Thoracic aorta (tissue), 2 donors: ENCODE measurements at regions not wholly inside any gene's neighbourhood (a gene's known extent, or its start where the extent isn't known, plus 50 kb on each side); places are given as distances from the start of the nearest gene placed in this dataset.
"Not testable (repeated sequence)": the region's sequence is repeated elsewhere in the genome, so short reads cannot be mapped to it uniquely, and the experiment has no call there.

Experiments
- ATAC-seq: fragments of 150-250 bp; one replicate; pipeline ENCODE4 v1.8.0; 2017; ENCODE audit warnings: low read depth; ENCODE audit not compliant: insufficient number of reproducible peaks, low FRiP score
- DNase-seq: peaks from one replicate; pipeline ENCODE4 v3.0.0-alpha.2; 2020; ENCODE audit warnings: low spot score
- H3K27ac ChIP-seq, 2 donors: fragments of 200-600 bp; sonication (generic); 1 replicate in 1 of 2; 2 replicates in 1 of 2; pipeline ENCODE4 v1.5.1; 2016; ENCODE audit warnings: mild to moderate bottlenecking in 2 of 2, moderate library complexity in 2 of 2
- H3K27me3 ChIP-seq: fragments of 200-600 bp; sonication (generic); replicated peaks from 2 replicates; pipeline ENCODE4 v1.6.0; 2016; ENCODE audit warnings: mild to moderate bottlenecking; ENCODE audit not compliant: insufficient read depth
- H3K36me3 ChIP-seq: fragments of 200-600 bp; sonication (generic); one replicate; pipeline ENCODE4 v1.5.1; 2016
- H3K4me1 ChIP-seq, 2 donors: fragments of 200-600 bp; sonication (generic); 1 replicate in 1 of 2; 2 replicates in 1 of 2; pipeline versions ENCODE4 v1.5.1 to v1.6.0; 2016; ENCODE audit warnings: low read depth in 2 of 2, mild to moderate bottlenecking in 1 of 2; ENCODE audit not compliant: control insufficient read depth in 1 of 2
- H3K4me3 ChIP-seq: fragments of 200-600 bp; sonication (generic); 2 replicates; pipeline ENCODE4 v1.5.1; 2016; ENCODE audit warnings: mild to moderate bottlenecking
- H3K9me3 ChIP-seq: fragments of 200-600 bp; sonication (generic); 2 replicates; pipeline ENCODE4 v1.5.1; 2016
- TF ChIP-seq, protein P1 (sequence below): fragments of 200-600 bp; sonication (generic); IDR thresholded peaks from one replicate; pipeline ENCODE4 v1.5.1; 2019; ENCODE audit warnings: antibody characterized with exemption

DNA sequence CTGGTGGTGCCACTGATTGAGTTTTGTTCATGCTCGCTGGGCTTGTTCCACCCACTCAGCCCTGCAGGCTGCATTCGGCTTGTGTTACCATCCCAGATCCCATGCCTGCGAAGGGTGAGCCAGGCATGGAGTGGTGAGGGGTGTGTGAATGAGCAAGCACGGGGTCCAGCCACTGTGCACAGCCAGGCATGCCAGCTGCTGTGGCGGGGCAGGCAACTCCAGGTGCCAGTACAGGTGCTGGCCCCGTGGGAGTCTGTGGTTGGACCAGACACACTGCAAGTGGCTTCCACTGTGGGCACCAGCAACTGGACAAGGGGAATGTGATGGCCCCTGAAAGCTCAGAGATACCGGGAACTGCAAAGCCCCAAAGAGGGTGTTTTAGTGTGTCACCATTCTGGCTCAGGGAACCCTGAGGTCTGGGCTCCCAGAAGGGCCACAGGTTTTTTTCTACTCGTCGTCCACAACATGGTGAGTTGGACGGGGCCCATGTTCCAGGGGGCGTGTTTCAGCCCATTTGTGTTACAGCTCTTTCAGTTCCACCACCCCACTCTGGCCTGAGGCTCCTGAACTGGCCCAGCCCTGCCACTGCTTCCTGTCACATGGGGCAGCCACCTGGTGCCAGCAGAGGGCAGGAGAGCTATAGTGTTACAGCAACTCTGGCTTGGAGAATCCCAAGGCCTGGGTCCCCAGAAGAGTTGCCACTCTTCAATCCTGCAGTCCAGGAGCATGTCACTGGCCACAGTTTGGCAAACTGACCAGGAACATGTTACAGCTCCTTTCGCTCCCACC, 217.0 kb upstream of the OBI1 start:
- TF ChIP-seq, protein P1, sequence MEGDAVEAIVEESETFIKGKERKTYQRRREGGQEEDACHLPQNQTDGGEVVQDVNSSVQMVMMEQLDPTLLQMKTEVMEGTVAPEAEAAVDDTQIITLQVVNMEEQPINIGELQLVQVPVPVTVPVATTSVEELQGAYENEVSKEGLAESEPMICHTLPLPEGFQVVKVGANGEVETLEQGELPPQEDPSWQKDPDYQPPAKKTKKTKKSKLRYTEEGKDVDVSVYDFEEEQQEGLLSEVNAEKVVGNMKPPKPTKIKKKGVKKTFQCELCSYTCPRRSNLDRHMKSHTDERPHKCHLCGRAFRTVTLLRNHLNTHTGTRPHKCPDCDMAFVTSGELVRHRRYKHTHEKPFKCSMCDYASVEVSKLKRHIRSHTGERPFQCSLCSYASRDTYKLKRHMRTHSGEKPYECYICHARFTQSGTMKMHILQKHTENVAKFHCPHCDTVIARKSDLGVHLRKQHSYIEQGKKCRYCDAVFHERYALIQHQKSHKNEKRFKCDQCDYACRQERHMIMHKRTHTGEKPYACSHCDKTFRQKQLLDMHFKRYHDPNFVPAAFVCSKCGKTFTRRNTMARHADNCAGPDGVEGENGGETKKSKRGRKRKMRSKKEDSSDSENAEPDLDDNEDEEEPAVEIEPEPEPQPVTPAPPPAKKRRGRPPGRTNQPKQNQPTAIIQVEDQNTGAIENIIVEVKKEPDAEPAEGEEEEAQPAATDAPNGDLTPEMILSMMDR: no peak
- Histone ChIP-seq H3K4me1 (no peaks in the 10 kb centered on the region), H3K27ac (no peak overlapping the region), H3K36me3 (no peaks in the 10 kb centered on the region), H3K4me3 (no peak overlapping the region), H3K9me3 (no peaks in the 10 kb centered on the region), H3K27me3 (no peaks in the 10 kb centered on the region)
- DNase-seq (no peak), ATAC-seq (no peak)

DNA sequence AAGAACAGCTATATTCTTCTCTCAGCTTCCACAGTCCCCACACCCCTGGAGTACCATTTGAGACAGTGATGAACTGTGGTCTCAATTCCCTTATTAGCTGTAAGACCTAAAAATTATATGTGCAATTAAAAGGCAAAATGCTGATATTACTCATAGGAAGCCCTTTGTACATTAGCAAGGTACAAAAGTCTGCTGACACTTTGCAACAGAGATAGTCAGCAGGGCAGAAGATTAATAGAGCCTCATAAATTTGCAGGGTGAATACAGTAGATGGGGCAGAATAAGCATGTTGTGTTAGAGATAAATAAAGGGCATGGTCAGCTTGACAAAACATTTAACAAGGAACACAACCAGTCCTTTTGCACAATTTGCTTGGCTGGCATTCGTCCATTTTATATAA, 210.0 kb upstream of the OBI1 start:
- Histone ChIP-seq H3K27ac (no peak overlapping the region), H3K4me1 (no peaks in the 10 kb centered on the region), H3K27me3 (no peaks in the 10 kb centered on the region), H3K9me3 (no peaks in the 10 kb centered on the region), H3K4me3 (no peak overlapping the region), H3K36me3 (no peaks in the 10 kb centered on the region)
- TF ChIP-seq, protein P1: no peak
- DNase-seq: no peak
- no peak for ATAC-seq

DNA sequence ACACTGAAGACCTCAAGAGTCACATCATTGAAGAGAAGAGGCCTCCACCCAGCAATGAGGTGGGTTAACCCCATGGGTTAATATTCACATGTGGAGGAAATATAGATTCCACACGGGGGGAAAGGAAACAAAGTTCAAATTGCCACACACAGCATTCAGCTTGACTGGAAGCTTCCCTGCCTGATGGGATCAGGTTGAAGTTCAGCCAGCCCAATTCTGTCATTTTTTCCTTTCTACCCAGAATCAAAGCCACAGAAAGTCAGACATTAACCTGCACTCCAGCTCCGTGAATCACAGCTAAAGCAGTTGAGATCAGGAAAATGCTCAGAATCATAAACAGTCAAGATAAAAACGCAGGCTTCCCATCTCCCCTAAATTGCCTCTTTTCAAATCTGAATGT, 208.7 kb upstream of the OBI1 start:
- TF ChIP-seq, protein P1: no peak
- no peak for ATAC-seq
- Histone ChIP-seq H3K4me3 (no peak overlapping the region), H3K36me3 (no peaks in the 10 kb centered on the region), H3K9me3 (no peaks in the 10 kb centered on the region), H3K27ac (no peak overlapping the region), H3K27me3 (no peaks in the 10 kb centered on the region), H3K4me1 (no peaks in the 10 kb centered on the region)
- DNase-seq: no peak

DNA sequence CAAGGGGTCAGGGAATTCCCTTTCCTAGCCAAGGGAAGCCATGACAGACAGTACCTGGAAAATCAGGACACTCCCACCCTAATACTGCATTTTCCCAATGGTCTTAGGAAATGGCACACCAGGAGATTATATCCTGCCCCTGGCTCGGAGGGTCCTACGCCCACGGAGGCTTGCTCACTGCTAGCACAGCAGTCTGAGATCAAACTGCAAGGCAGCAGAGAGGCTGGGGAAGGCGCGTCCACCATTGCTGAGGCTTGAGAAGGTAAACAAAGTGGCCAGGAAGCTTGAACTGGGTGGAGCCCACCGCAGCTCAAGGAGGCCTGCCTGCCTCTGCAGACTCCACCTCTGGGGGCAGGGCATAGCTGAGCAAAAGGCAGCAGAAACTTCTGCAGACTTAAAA, 207.1 kb upstream of the OBI1 start:
- not testable (repeated sequence) for DNase-seq, H3K4me3 ChIP-seq, H3K9me3 ChIP-seq, H3K36me3 ChIP-seq, H3K27ac ChIP-seq, H3K27me3 ChIP-seq, ATAC-seq, H3K4me1 ChIP-seq

DNA sequence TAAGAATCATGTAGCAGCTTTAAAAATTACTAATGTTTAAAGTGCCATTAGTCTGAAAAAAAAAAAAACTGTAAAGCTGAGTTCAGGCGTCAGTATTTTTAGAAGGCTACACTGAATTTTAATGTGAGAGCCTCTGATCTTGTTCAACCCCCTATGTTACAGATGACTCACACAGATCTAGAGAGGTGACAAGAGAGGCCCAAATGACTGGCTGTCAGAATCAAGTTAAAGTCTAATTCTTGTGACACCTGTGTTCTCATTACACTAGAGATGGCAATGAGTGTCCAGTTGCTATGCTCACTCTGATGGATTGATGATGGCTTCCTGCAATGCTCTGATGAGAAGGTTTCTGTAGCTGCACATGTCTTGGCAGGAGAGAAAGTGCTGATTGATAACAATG, 203.5 kb upstream of the OBI1 start:
- no peaks in the 10 kb centered on the region for H3K9me3 ChIP-seq
- no peak overlapping the region for H3K27ac ChIP-seq
- H3K27me3 ChIP-seq: no peaks in the 10 kb centered on the region
- DNase-seq: no peak
- no peaks in the 10 kb centered on the region for H3K4me1 ChIP-seq
- no peak overlapping the region for H3K4me3 ChIP-seq
- TF ChIP-seq, protein P1: no peak
- no peaks in the 10 kb centered on the region for H3K36me3 ChIP-seq
- ATAC-seq: no peak

DNA sequence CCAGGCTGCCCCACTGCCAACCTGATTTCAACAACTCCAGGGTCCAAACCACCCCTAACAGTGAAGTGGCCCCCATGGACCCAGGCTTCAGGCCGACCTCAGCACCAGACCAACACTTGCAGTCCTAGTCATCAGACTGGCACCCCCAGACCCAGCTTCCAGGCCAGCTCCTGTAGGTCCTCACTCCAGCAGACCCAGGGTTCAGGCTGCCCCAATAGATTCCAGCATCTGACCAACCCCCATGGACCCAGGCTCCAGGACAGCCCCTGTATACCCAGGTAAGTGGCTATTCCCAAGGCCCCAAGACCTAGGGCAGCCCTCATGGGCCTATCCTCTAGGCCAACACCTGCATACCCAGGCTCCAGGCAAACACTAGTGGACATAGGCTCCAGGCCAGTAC, 193.8 kb upstream of the OBI1 start:
- H3K36me3 ChIP-seq: no peaks in the 10 kb centered on the region
- H3K9me3 ChIP-seq: no peaks in the 10 kb centered on the region
- no peak overlapping the region for H3K27ac ChIP-seq
- no peak for ATAC-seq
- no peak for DNase-seq
- H3K4me3 ChIP-seq: no peak overlapping the region
- H3K4me1 ChIP-seq: no peaks in the 10 kb centered on the region
- H3K27me3 ChIP-seq: no peaks in the 10 kb centered on the region
- TF ChIP-seq, protein P1: no peak
